Osteocyte (in vitro differentiated cells): ENCODE measurements at regions not wholly inside any gene's neighbourhood (a gene's known extent, or its start where the extent isn't known, plus 50 kb on each side); places are given as distances from the start of the nearest gene placed in this dataset.

ENCODE experiments used
- DNase-seq: peaks from one replicate; pipeline ENCODE4 v3.0.0; 2021; ENCODE audit warnings: mixed read lengths; ENCODE audit not compliant: unreplicated experiment; ENCODE audit errors: extremely low spot score
- H3K27ac Mint-ChIP-seq: one replicate; pipeline ENCODE4 v1.8.0; 2021; ENCODE audit warnings: mild to moderate bottlenecking, mixed read lengths; ENCODE audit not compliant: unreplicated experiment
- H3K27me3 Mint-ChIP-seq: one replicate; pipeline ENCODE4 v1.8.0; 2021; ENCODE audit warnings: mixed read lengths; ENCODE audit not compliant: unreplicated experiment
- H3K36me3 Mint-ChIP-seq: one replicate; pipeline ENCODE4 v1.8.0; 2021; ENCODE audit warnings: mixed read lengths; ENCODE audit not compliant: unreplicated experiment
- H3K4me1 Mint-ChIP-seq: one replicate; pipeline ENCODE4 v1.8.0; 2021; ENCODE audit warnings: mixed read lengths; ENCODE audit not compliant: unreplicated experiment
- H3K4me3 Mint-ChIP-seq: one replicate; pipeline ENCODE4 v1.8.0; 2021; ENCODE audit warnings: mild to moderate bottlenecking, moderate library complexity, mixed read lengths; ENCODE audit not compliant: unreplicated experiment
- H3K9me3 Mint-ChIP-seq: one replicate; pipeline ENCODE4 v1.8.0; 2021; ENCODE audit warnings: mixed read lengths; ENCODE audit not compliant: unreplicated experiment
- TF ChIP-seq, protein P1 (sequence below): fragments of 200-600 bp; sonication (generic); IDR thresholded peaks from 2 replicates; pipeline ENCODE4 v1.5.0; 2021; ENCODE audit warnings: antibody characterized with exemption, mild to moderate bottlenecking, moderate library complexity

DNA sequence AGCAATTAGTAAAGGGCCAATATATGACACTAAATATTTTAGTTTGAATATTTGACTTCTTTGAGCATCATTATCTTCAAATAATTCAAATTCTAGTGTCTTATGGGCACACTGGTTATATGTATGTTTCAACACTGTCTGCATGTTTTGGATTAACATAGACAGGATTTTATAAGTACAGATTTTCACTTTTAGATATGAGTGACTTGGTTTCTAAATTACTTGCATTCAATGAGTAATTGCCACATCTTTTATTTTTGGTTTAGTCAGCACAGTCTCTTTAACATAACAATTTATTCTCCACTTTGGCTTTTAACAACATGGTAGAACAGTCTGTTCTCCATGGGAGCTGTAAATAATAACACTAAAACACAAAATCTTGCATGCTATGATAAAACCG, 674.8 kb downstream of the TBL1XR1 start:
- no peak overlapping the region for H3K27ac Mint-ChIP-seq
- H3K27me3 Mint-ChIP-seq = no peaks in the 10 kb centered on the region
- H3K4me1 Mint-ChIP-seq = no peaks in the 10 kb centered on the region
- no peak for DNase-seq
- no peak overlapping the region for H3K4me3 Mint-ChIP-seq
- no peaks in the 10 kb centered on the region for H3K9me3 Mint-ChIP-seq
- TF ChIP-seq, protein P1, sequence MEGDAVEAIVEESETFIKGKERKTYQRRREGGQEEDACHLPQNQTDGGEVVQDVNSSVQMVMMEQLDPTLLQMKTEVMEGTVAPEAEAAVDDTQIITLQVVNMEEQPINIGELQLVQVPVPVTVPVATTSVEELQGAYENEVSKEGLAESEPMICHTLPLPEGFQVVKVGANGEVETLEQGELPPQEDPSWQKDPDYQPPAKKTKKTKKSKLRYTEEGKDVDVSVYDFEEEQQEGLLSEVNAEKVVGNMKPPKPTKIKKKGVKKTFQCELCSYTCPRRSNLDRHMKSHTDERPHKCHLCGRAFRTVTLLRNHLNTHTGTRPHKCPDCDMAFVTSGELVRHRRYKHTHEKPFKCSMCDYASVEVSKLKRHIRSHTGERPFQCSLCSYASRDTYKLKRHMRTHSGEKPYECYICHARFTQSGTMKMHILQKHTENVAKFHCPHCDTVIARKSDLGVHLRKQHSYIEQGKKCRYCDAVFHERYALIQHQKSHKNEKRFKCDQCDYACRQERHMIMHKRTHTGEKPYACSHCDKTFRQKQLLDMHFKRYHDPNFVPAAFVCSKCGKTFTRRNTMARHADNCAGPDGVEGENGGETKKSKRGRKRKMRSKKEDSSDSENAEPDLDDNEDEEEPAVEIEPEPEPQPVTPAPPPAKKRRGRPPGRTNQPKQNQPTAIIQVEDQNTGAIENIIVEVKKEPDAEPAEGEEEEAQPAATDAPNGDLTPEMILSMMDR = no peak
- no peaks in the 10 kb centered on the region for H3K36me3 Mint-ChIP-seq

DNA sequence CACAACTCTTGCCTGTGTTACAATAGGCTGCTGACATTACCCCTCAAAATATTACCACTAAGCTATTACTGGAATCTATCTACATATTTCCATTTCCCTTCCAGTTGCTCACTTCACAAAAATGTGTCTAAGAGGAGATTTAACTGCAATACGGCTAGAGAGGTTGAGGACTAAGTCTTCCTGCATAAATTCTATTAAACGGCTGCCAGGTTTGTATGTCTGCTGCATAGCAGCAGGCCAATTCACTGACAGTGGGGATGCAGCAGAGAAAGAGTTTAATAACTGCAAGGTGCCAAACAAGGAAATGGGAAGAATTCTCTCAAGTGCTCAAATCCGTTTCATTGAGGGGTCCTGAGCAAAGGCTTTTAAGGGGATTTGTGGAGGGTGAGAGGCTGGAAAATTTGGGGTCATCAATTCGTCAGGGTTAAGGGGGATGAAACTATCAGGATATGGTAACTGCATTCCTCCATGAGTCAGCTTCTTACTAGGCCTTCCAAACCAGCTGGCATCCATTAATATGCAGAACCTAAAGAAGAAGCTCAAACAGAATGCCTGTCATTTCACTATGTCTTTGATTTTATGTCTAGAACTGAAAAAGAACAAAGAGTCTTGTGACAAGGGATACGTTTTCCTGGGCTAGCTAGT, 675.6 kb downstream of the TBL1XR1 start:
- no peaks in the 10 kb centered on the region for H3K4me1 Mint-ChIP-seq
- no peak for DNase-seq
- no peaks in the 10 kb centered on the region for H3K36me3 Mint-ChIP-seq
- H3K4me3 Mint-ChIP-seq = no peak overlapping the region
- TF ChIP-seq, protein P1 = no peak
- no peaks in the 10 kb centered on the region for H3K27me3 Mint-ChIP-seq
- no peak overlapping the region for H3K27ac Mint-ChIP-seq
- no peaks in the 10 kb centered on the region for H3K9me3 Mint-ChIP-seq

DNA sequence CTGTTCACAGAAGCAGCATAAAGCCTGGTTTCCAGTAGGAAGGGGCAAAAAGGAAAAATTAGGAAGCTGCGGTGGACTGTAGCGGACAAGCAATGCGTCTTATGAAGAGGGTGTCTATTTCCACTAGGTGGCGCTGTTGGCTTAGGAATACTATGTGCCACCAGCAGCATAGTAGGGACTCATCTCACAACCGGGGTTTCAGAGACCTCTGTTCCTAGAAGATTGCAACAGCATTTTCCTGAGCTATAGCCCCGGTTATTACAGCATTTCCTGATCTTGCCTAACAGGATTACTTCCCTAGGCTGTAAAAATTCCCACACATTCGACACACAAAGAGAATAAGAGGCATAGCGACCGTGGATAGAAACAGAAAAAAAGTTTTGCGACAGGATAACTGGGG, 683.0 kb downstream of the TBL1XR1 start:
- peaks cover 20% of the 10 kb centered on the region for H3K9me3 Mint-ChIP-seq
- H3K36me3 Mint-ChIP-seq = no peaks in the 10 kb centered on the region
- no peak overlapping the region for H3K4me3 Mint-ChIP-seq
- H3K27ac Mint-ChIP-seq = no peak overlapping the region
- DNase-seq = no peak
- TF ChIP-seq, protein P1 = peak; percentile 62
- H3K4me1 Mint-ChIP-seq = no peaks in the 10 kb centered on the region
- H3K27me3 Mint-ChIP-seq = no peaks in the 10 kb centered on the region

DNA sequence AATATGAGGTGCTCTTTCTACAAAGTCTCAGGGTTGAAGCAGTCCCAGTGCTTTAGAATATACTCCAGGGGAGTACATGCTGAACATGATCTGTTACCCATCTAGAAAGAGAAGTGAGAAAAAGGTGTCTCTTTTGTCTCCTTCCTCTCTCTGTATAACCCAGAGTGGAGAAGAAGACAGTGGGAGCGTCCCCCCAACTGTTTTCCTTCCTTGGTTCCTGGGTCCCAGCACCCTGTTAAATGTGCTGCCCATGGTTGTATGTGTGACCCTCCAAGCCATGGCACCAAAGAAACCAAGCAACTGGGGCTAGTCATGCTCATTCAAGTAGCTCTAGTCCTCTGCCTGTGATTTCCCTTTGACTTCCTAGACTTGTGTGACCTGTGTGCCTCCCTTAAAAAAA, 683.7 kb downstream of the TBL1XR1 start:
- H3K36me3 Mint-ChIP-seq = no peaks in the 10 kb centered on the region
- no peak for DNase-seq
- no peaks in the 10 kb centered on the region for H3K4me1 Mint-ChIP-seq
- H3K9me3 Mint-ChIP-seq = peaks cover 20% of the 10 kb centered on the region
- H3K27me3 Mint-ChIP-seq = no peaks in the 10 kb centered on the region
- no peak overlapping the region for H3K4me3 Mint-ChIP-seq
- no peak overlapping the region for H3K27ac Mint-ChIP-seq
- TF ChIP-seq, protein P1 = no peak

DNA sequence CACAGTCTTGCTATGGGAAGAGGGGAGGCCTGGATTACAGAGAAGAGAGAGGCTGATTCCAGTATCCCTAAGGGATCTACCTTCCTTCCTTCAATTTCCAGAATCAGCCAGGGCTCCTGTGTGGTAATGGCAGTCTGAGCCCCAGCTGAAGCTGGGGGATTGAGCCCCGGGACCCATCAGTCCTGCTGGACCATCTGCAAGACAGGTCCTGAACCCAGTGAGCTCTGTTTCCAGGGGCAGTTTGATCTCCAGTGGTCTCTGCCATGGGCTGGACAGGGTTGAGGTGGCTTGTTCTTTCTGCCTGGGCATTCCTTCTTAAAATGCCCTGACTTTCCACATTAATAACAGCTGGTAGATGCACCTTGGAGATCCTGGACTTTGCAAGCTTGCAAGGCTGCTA, 685.2 kb downstream of the TBL1XR1 start:
- no peak overlapping the region for H3K4me3 Mint-ChIP-seq
- peaks cover 20% of the 10 kb centered on the region for H3K9me3 Mint-ChIP-seq
- no peaks in the 10 kb centered on the region for H3K4me1 Mint-ChIP-seq
- H3K27me3 Mint-ChIP-seq = no peaks in the 10 kb centered on the region
- no peak overlapping the region for H3K27ac Mint-ChIP-seq
- DNase-seq = no peak
- TF ChIP-seq, protein P1 = no peak
- no peaks in the 10 kb centered on the region for H3K36me3 Mint-ChIP-seq
